ENCODE measurements at regions not wholly inside any gene's neighbourhood (a gene's known extent, or its start where the extent isn't known, plus 50 kb on each side); places are given as distances from the start of the nearest gene placed in this dataset.

DNA sequence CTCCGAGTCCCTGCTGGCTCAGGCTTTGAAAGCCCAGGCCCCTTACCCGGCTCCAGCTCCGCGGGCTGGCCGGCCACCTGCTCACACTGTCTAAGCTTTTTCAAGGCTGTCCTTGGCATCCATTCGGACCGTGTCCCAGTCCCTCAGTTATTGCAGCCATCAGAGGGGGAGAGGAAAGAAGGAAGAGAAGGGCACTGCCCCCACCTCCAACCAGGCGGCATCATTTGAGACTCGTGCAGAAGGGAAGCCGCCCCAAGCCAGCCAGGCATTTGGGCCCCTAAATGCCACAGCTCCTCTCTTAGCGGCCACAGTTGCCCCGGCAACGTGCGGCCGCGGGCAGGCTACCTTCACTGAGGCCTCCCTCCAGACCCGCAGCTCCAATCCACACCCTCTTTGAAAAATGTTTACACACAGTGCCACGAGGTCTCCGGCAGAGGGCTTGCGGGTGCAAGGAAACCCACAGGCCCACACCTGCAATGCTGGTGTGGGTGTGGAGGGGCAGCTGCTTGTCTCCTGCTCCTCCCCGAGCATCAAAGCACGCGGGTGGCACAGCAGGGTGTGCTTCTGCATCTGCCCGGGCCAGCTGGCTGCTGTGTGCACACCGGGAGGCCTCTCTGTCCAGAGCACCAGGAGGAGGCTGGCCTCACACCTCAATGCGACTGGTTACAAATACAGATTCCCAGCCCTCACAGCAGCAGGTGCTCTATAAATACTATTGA lies 124.4 kb downstream of the CTTN start:
- no peak for DNase-seq

GRCh38 chr11:70523384-70524095 lies 125.2 kb downstream of the CTTN start:
- no peak for DNase-seq

GRCh38 chr11:70524096-70524922 lies 126.0 kb downstream of the CTTN start:
- DNase-seq: no peak

DNA sequence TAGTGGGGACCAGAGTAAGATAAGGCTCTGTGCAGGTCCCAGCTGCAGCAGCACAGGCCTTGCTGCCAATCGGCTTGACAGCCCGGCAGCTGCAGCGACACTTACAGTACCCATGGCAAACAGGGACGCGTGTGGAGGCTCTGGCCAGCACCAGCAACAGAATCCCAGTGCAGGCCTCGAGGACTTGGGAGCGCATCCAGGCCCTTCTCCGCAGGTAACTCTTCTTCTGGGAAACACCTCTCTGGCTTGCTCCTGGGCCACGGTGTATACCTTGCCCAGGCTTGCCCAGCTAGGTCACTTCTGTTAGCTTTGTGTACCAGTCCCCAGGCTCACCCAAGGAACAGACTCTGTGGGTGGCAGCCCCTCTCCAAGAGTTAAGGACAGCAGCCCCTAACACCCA lies 126.7 kb downstream of the CTTN start:
- no peak for DNase-seq

DNA sequence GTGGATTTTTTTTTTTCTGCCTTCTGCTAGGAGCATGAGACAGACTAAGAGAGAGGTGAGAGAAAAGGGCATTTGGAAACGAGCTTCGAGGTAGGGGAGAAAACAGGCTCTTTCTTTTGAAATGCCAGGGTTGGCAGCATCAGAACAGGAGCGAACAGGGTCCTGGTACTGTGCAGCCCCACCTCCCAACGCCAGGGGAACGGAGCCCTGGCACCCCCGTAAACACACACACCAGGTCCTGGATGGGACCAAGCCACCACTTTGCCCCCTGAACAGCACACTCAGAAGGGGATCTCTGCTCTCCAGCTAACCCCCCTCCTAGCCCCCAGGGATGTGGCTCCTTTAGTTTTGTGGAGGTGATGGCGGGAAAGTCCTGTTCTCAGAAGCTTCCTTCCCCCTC lies 127.1 kb downstream of the CTTN start:
- no peak for DNase-seq

DNA sequence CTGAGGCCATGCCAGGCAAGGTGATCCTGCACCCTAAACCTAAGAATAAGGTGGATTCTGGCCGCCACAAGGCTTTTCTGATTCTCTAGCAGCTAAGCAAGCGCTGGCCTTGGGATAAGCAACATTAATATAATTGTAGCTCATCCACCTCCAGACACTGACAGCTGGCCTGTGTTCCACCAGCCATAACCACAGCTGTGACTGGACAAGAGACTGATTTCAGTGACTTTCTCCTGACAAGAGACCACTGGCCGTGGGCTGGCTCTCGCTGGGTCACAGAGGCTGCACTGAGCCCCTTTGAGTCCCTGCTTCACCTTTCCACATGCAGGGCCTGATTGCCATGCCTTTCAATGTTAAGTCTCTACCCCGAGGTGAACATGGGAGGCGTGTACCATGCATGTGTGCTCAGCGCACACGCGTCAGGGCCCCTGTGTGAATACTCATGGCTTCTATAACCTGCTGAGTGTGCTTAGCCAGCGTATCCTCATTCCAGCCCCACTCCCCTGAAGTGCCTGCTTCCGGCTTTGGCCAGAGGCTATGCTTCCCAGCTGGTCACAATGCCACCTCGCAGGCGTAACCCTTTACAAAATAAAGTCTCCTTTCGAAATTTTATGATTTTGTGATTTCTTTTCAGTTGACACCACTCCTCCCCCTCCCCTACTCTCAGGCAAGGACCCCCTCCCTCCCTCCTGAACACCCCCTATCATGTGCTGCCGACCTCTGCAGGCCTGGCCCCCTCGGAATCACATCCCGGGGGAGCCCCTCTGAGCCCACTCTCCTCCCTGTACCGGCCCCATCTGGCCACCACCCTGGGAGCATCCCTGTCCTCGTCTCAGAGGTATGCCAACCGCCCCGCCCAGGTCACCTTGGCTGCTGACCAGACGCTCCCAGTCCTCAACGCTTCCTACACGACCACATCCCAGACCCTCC lies 128.1 kb downstream of the CTTN start:
- DNase-seq: no peak

GRCh38 chr11:70527046-70527395 lies 128.7 kb downstream of the CTTN start:
- DNase-seq: no peak

DNA sequence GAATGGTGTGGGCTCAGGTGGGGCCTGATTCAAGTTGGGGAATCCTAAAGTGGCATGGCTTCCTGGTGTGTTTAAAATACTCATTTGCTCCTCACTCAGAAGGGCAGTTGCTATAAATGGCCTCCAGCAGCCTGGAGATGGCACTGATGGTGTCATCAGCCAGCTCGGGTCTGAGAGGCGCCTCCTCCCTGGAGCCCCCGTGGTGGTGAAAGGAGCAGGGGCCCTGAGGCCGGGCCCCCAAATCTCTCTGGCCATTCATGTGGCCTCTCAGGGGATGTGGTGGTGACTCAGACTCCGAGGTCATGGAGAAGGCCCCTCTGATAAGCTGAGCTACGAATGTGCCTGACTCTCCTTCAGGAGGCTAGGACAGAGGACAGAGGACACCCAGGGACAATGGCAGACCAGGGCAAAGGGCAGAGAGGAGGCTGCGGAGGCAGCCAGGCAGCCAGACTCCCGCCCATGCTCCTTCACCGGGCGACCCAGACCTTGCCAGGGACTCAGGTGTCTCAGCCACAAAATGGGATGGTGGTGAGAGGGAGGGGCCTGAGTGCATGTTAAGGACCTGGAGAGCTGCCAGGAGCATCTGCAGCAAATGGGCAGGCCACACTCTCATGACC lies 129.2 kb downstream of the CTTN start:
- DNase-seq: no peak

GRCh38 chr11:70528046-70528793 lies 129.9 kb downstream of the CTTN start:
- no peak for DNase-seq

DNA sequence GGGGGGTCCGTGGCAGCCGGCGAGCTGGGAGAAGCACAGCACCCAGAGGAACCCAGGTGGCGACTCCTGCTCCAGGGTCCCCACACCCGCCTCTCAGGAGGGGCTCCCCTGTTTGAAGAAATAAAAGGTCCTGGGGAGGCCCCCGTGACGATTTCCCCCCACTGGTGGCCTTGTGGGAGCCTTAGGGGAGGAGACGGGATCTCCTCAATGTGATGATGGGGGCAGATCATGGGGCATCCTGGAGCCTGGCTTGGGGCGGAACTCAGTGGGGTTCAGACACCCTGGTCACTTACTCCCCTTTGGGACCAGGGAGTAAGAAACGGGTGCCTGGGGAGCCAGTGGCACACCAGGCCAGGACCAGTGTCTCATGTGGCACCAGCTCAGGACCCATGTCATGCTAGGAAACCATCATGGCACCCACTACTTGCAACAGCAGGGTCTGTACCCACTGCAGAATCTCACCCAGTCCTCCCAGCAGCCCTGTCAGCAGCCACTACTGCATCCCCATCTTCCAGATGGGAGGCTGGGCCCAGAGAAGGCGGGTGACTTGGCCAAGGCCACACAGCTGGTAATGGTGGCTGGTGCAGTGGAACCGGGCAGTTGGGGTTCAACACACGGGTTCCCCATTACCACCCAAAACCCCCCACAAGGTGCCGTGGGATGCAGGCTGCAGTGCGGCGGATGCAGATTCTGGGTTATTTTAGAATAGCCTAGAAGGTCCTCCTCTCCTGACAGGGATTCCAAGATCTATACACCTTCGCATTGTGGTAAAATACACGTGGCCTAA lies 130.7 kb downstream of the CTTN start:
- DNase-seq: no peak

GRCh38 chr11:70530010-70530409 lies 131.7 kb downstream of the CTTN start:
- no peak for DNase-seq

DNA sequence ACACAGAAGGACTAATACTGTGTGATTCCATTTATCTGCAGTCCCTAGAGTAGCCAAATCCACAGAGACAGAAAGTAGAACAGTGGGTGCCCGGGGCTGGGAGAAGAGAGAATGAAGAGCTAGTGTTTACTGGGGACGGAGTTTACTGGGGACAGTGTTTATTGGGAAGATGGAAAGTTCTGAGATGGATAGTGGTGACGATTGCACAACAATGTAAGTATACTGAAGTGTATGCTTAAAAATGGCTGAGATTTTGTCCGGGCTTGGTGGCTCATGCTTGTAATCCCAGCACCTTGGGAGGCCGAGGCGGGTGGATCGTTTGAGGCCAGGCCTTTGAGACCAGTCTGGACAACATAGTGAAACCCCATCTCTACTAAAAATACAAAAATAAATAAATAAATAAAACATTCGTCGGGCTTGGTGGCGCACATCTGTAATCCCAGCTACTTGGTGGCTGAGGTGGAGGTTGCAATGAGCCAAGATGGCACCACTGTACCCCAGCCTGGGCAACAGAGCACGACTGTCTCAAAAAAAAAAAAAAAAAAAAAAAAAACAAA lies 132.4 kb downstream of the CTTN start:
- DNase-seq: no peak

DNA sequence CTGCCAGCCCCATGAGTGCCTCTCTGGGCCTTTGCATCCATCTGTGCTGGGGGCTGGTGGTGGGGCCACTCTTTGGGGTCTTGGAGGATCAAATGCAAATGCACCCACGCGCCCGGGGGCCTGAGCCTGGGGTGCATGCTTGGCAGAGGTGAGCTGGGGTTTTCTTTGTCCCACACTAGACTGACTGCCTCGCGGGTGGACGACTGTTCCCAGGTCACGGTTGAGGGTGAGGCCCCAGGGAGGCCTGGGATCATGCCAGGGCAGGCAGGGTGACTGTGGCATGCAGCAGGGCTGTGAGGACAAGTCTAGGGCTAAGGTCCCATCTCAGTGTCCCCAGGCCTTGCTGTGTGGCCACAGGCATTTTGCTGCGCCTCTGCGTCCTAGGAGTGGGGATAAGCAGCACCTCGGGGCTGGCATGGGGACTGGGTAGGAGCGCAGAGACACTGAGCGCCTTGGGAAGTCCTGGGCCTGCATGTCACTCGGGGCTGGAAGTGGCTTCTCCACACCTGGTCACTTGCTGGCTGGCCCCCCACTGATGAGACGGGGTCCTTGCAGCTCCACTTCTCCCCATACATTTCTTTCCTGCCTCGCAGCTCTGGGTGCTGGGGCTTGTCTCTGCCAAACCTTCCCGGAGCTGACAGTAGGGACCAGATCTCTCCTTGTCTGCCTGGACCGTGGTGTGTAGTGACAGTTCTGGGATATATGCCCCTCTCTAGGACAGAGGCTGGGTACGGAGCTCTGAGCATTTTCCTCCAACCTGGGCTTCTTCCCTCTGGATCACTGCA lies 133.1 kb downstream of the CTTN start:
- DNase-seq: no peak

GRCh38 chr11:70532066-70532440 lies 133.7 kb downstream of the CTTN start:
- DNase-seq: no peak

DNA sequence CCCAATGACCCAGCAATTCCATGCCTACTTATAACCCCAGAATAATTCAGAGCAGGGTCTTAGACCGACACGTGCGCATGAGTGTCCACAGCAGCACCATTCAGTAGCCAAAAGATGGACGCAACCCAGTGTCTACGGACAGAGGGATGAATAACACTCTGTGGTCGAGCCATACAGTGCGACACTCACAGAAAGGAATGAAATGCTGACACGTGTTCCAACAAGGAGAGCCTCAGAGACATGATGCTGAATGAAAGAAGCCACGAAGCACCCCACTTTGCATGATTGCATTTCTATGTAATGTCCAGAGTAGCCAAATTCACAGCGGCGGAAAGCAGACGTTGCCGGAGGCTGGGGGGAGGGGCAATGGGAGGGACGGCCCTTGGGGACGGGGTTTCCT lies 134.4 kb downstream of the CTTN start:
- DNase-seq: no peak

GRCh38 chr11:70535191-70535971 lies 137.1 kb downstream of the CTTN start:
- no peak for DNase-seq

DNA sequence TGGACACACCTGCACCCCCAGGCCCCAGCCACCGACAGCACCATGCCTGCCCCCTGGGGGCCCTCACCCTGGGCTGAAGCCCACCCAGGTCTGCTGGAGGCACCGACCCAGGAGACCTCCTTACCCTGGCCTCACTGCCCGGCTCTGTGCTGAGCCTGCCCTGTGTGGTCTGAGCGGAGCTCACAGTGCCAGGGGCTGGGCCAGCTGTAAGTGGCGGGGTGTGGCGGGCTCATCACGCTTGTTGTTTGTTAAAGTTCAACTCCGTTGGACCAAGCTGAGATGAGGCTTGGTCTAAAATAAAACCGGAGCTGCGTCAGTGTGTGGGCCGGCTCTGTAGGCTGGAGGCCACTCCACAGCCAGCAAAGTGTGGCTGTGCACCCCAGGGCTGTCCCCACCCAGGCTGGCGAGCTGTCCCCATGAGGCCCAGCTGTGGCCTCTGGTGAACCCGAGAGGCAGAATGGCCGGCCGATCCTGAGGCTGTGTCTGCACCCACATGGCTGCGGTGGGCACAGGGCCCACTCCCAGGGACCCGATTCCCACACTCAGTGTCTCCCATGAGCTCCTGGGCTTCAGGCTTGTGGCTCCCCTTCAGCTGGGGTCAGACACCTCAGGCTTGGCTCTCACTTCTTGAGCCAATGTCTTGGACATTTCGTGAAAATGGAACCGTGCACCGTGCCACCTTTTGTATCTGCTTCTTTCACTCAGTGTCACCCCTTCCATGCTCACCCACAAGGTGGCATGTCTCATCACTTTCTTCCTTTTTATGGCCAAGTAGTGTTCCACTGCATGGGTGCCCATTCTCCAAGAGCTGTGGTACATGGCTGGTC lies 137.9 kb downstream of the CTTN start:
- DNase-seq: no peak

Measured in stimulated activated CD4-positive, alpha-beta T cell treated with anti-CD3 and anti-CD28 coated beads, Interleukin-1b, Interleukin-23, amount 100 ng/mL, for 48 hours (primary cell).